ENCODE measurements at regions not wholly inside any gene's neighbourhood (a gene's known extent, or its start where the extent isn't known, plus 50 kb on each side); places are given as distances from the start of the nearest gene placed in this dataset.

DNA sequence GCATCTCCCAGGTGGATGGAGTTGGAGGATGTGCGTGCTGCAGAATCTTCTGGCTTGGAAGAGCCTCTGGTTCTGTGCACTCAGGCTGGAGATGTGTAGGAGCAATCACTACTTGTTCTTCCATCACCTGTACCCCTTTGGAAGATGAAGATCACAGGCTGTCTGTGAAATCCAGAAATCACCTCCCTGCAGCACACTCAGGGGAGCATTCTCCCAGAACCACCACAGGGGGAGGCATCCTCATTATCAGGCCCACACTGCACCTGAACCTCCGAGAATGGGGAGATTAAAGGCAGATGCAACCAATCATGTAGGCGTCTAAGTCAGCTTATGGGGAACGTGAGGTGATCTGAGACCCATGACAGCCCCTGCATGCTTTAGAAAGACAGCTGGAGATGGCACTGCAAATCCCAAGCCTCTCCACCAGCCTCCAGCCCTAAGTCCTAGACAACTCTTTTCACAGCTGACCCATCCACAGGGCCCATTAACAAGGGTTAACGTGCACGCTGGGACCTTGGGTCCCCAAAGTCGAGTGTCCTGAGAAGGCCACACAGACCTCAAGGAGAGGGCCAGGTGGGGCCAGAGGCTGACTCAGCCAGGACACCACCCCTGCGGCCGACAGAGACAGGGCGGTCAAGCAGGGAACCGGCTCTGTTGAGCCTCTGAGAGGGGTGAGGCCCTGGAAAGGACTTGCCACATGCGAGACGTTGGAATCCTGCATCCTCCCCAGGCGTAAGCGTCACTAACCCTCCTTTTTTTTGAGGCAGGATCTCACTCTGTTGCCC is 314.9 kb downstream of the EIPR1 start:
- no peak for DNase-seq

DNA sequence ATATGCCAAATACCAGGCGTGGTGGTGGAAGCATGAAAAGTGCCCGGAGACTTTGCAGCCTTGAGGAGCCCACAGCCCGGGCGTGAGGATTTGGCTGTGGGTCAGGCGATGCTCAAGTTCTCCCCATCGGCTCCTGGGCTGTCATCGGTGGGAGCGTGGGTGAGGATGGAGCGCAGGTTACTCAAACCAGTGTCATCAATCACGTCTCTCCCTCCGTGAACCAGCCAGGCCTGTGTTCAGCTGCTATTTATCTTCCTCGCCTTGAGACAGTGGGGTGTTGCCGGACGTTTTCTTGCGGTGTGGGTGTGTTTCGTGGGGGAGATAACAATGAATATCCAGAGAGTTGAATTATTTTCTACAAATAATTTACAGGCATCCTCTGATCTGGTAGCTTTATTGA is 317.6 kb downstream of the EIPR1 start:
- no peak for DNase-seq

DNA sequence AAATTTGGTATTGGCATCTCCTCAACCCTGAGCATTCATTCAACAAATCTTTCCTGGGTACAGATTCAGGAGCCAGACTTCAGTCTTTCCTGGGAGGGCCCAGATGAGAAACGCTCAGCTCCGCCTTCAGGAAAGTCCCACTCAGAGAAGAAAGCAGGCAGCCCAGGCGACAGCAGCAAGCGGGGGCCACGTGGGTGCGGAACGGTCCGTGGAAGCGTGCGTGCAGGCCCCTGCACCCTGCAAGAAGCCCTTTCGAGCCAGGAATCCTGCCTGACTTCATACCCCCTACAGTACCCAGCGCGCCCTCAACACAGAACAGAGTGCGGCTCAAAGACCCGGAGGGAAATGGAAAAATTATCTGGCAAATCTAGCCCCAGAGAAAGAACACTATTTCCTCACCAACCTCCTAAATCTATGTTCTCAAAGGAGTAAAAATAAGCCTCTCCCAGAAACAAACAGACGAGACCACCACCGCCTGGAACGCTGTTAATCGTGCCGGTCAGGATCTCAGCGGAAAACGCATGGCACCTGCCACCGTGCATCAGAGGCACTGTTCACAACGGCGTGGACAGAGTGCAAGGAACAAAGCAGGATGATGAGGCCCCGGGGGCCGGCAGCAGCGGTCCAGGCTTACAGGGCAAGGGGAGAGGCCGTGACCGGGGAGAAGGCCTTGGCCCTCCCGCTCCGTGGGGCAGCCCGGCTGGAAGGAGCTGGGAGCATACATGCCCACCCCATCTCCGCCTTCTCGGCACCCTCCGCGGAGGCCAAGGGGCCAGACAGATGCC is 318.3 kb downstream of the EIPR1 start:
- no peak for DNase-seq

DNA sequence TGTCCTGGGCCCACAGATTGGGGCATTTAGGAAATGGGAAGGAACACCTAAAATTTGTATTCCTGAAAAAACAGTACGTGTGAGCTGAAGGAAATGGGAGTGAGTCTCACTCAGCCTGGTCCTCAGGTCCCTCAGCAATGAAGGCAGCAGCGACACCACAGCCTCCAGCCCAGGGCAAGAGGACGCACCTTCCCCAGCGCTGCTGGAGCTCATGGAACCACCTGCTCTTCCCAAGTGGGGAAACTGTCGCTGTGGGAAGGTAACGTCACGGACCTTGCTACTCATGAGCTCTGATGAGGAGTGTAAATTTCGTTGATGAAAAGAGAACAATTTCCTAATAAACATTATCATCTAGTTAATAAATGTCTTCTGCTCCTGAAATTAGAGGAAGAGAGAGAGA is 323.6 kb downstream of the EIPR1 start:
- no peak for DNase-seq

DNA sequence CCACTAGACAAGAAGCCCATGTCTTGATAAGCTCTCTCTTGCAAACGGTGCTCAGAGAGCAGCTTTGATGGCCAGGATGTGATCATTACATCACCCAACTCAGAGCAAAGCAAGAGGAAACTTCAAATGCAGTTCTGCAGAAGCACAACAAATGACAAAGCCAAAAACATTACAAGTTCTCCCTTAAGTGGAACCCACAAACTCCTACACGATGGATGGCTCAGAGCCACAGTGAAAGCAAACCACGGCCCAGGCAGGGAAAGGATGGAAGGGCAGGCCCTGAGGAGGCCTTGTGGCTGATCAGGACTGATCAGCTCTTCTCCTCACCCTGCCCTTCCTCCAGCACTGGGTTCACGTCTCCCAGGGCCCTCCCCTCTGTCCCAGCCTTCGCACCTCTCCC is 326.4 kb downstream of the EIPR1 start:
- DNase-seq = no peak

DNA sequence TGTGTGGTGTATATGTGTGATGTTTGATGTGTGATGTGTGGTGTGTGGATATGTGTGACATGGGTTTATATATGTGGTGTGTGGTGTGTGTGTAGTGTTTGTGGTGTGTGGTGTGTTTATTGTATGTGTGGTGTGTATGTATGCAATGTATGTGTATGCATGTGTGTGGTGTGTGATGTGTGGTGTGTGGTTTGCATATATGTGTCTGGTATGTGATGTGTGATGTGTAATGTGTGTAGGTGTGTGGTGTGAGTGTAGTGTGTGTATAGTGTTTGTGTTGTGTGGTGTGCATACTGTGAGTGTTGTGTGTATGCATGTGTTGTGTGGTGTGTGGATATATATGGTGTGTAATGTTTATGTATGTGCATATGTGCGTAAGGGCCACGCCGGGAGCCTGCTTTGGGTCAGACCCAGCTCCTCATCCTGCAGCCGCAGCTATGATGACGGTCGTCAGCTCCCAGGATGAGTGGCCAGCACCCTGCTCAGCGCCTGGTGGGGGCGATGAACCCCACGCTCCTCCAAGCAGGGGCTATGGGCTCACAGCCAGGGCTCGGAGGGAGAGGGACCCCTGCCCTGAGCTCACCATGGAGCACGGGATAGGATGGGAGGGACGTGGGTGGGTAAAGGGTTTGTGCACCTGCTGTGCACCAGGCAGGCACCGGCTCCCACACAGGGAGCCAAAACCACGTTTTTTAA is 331.3 kb downstream of the EIPR1 start:
- no peak for DNase-seq

DNA sequence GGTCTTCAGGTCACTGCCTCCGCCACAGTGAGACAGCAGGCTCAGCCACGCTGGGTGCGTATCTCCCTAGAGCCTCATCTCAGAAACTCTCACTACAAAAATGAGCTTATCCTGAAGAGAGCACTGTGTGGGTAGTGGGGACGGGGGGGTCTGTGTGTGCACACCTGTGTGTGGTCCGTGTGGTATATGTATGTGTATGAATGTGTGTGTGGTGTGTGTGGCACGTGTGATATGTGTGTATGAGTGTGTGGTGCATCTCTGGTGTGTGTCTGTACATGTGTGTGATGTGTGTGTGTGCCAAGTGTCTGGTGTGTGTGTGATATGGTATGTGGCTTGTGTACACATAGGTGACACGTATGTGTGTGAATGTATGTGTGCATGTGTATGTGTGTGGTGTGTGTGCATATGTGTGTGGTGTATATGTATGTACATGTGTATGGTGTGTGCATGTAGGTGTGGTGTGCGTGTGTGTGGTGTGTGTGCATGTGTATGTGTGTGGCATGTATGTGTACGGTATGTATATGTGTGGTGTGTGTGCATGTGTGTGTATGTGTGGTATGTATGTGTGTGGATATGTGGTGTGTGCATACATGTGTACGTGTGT is 332.2 kb downstream of the EIPR1 start:
- no peak for DNase-seq

DNA sequence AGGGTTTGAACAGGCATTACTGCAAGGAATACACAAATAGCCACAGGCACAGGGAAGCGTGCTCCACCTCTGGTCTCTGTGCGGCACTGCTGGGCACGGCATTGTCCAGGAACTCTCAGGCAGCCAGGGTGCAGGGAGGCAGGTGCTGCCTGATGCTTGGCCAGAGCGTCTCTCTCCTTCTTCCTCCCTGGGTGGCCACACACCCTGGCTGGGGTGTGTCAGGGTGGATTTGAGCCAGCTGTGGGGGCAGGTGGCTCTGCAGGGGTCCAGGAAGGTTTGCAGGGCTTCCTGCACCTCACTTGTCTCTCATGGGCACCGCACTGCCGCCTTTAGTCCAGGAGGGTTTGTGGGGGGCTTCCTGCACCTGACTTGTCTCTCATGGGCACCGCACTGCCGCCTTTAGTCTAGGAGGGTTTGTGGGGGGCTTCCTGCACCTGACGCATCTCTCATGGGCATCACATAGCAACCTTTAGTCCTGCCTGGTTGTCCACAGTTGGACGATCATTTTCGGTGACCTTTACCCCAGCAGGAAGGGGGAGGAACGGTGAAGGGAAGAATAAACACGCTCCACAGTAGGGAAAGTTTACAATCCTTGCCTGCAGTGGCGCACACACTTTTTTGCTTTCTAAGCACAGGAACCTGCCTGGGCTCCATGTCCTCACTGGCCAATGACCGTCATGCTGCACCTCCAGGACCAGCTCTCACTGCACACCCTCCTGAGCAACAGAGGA is 332.9 kb downstream of the EIPR1 start:
- DNase-seq = no peak

DNA sequence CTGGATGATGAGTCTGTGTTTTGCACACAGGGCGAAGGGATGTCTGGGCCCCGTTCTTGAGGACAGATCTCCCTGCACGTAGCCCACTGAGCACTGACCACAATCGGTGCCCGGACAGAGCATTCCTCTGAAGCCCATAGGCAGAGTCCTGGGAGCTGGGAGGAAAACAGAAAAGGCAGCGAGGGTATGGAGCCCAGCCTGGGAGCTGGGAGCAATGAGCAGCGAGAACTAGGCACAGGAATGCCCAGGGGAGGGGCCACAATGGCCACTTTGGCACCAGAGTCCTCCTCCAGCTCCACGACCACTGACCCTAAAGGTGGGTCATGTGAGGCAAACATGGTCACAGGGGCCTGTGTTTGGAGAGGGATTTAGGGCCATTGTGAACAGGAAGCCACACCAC is 333.9 kb downstream of the EIPR1 start:
- DNase-seq = no peak

DNA sequence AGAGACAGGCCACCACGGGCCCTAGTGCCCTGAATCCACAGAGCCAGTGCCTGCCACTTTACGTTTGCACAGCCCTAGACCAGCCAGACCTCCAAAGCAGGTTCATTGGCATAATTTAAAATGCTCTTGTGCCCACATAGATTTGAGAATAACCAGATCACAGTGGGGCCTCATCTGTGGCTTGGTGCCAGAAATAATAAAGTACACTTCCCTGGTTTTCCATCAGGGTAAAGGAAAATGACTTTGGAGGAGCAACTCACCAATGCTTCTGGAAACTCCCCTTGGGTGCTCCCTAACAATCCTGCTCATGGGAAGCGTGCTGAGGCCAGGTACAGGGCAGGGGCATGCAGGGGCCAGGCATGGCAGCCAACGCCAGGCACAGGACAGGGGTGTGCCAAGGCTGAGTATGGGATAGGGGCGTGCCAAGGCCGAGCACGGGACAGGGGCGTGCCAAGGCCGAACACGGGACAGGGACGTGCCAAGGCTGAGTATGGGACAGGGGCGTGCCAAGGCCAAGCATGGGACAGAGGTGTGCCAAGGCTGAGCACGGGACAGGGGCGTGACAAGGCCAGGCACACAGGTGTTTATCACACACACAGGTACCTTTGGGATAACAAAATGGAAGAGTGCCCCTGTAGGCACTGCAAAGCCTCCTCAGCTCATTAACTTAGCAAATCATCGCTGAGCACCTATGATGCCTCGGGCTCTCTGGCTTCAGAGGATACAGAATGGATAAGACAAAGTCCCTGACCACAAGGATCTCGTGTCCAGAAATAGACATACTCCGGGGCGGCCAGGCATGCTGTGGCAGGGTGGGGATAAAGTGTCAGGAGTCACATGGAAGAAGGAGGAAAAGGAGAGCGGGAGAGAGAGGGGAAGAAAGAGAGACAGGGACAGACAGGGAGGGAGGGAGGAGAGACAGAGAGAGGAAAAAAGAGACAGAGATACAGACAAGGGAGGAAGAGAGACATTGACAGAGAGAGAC is 334.7 kb downstream of the EIPR1 start:
- no peak for DNase-seq

DNA sequence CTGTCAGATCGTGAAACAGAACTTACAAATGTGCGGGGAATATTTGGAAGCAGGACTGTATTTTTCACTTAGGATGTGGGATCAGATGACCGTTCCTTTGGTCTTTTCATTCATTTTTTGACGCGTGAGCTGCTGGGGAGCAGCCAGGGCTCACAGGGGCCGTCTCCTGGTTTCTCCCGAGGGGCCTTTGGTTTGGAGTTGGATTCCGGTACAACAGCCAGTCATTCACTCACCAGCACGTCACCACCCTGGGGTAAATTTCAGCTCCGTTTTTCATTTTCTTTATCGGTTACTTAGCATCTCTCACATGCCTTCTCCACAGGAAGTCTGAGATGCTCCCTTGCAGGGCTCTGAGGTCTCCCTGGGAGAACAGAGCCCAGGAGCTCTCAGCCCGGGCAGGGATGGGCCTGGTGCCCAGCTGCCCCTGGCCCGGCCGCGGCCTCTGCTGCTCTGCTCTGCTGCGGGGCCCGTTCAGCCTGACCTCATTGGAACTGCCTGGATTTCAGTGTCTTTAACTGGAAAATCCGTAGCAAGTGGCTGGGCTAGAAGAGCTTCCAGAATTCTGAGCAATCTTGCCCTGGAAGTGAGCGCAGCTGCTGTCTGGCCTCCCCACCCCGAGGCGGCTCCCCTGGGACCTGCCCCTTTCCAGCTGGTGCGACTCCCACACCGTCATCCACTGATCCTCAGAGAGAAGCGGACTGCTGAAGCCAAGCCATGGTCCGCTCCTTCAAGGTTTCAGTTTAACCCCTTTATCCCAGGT is 335.6 kb downstream of the EIPR1 start:
- DNase-seq = peak in 4 of 51 donors; percentile 3 to 13 (median 4)

DNA sequence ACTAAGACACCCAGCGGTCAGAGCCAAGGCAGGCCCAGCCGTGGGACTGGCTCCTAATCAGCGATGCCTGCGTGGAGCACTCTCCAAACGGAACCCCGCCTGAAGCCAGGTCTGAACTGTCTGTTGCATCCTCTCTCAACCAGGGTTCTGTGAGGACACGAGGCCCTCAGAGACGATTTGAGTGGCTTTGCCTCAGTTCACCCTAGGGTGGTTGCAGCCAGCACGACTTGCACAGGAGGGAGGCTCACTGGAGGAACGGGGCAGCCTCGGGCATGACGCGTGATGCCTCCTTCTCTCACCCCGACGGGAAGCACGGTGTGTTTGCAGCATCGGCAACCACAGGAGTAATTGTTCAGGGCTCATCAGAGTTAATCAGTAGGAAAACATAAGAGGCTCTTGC is 336.4 kb downstream of the EIPR1 start:
- DNase-seq = no peak

DNA sequence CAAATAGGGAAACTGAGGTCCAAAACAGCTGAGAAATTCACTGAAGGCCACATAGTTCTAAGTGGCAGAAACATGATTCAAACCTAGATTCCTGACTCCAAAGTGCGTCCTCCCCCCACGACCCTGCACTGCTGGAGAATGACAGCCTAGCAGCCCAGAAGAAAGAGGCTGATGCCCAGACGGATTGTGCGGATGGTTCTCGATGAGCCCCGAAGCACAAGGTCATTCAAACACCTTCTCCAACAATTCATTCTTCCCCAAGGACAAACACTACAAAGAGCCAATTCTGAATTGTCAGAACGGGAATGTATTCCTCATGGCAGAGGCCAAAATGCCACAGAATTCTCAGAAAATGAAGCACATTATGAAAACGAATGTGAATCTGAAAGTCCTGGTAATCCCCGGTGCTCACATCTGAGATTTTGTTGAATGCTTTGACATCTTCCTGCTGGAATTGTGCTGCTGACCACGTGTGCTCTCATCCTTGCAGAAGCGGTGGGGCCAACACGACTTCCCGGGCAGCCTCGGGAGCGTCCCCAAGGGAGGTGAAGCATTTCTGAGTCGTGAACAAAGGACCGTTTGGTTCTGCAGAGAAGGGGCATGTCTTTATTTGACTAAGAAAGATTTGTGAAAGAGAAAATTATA is 337.0 kb downstream of the EIPR1 start:
- DNase-seq = no peak

DNA sequence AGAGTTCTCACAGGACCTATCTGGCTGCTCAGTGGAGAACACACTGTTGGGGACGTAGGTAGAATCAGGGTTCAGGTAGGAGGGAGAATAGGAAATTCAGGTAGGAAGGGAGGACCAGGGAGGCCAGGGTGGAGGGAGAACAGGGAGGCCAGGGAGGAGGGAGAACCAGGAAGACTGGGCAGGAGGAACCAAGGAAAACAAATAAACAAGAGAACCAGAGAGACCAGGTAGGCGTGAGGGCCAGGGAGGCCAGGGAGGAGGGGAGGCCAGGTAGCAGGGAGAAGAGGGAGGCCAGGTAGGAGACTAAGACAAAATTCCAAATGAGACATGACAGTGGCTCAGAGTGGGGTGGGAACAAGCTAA is 337.6 kb downstream of the EIPR1 start:
- DNase-seq = no peak

DNA sequence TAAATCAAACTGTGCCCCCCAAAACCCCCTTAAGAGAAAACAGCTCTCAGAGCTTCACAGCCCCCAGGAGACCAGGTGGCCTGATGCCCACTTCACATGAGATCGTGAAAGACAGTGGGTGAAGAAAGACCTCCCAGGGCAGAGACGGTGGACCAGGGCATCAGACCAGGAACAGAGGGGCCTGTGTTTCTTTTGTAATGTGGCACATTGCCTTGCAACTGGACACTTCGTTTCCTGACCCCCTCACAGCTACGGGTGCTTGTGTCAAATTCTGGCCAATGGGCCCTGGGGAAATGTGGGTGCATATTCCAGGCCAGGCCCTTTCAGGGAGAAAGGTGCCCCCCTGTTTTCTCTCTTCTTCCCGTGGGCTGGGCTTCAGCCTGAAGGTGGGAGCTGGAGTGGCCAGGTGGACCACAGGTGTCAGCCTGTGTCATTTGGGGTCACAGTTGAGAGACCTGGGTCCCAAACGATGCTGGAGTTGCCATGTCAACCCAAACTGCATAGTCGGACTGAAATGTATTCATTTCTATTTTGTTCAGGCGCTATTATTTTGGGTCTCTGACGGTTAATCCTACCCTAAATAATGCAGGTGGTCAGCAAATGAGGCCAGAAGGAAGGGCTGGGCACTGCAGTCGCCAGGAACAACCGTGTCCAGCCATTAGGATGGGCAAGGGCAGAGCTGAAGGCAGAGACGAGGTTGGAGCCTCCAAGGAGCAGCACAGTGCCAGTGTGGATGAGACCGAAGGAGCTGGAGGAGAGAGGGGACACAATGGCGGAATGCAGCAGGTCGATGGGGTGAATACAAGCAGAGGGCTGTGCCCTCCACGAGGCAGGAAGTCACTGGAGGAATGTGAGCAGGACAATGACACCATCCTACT is 338.2 kb downstream of the EIPR1 start:
- DNase-seq = no peak

DNA sequence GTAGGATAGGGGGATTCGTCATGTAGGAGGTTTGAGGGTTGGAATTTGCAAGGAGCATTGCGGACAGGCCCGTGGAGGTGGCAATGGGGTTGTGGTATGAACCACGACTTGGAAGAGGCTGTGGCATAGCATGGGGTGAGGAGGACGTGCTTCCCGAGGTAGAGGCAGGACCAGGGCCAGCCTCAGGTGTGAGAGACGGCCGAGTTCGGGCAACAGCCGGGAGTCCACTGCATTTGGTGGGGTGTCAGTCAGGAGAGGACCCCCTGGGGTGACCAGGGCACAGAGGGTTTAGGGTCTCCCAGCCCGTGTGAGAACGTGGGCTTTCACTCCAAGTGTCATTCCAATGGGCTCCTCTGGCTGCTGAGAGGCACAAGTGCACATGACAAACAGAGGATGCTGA is 339.0 kb downstream of the EIPR1 start:
- DNase-seq = no peak

Measured in hypothalamus (tissue), 51 donors.